SIG-M5 (cell line): ENCODE measurements at regions not wholly inside any gene's neighbourhood (a gene's known extent, or its start where the extent isn't known, plus 50 kb on each side); places are given as distances from the start of the nearest gene placed in this dataset.
"Not testable (repeated sequence)": the region's sequence is repeated elsewhere in the genome, so short reads cannot be mapped to it uniquely, and the experiment has no call there.

Experiments used
- DNase-seq: peaks from one replicate; lab custom pipeline; 2025; lab: John Stamatoyannopoulos, UW

GRCh38 chrX:139475432-139475831, 55.1 kb upstream of the F9 start:
- no peak for DNase-seq

- DNase-seq, result not testable (repeated sequence)
Observed at GRCh38 chrX:139461945-139462344, 68.6 kb upstream of the F9 start.

- no peak for DNase-seq
Observed at GRCh38 chrX:139454743-139455142, 75.8 kb upstream of the F9 start.

GRCh38 chrX:139448996-139449395, 81.5 kb upstream of the F9 start:
- DNase-seq, result no peak

- no peak for DNase-seq
Observed at GRCh38 chrX:139446832-139447231, 83.7 kb upstream of the F9 start.

GRCh38 chrX:139429913-139430312, 100.6 kb upstream of the F9 start:
- DNase-seq, result no peak

GRCh38 chrX:139423186-139423585, 107.4 kb upstream of the F9 start:
- no peak for DNase-seq

- not testable (repeated sequence) for DNase-seq
Observed at GRCh38 chrX:139398258-139398657, 132.3 kb upstream of the F9 start.

GRCh38 chrX:139388254-139388653, 142.3 kb upstream of the F9 start:
- DNase-seq, result no peak

GRCh38 chrX:139382529-139382928, 148.0 kb upstream of the F9 start:
- DNase-seq, result no peak

- DNase-seq, result not testable (repeated sequence)
Observed at GRCh38 chrX:139376547-139376946, 154.0 kb upstream of the F9 start.

- no peak for DNase-seq
Observed at GRCh38 chrX:139360356-139360755, 170.2 kb upstream of the F9 start.

- not testable (repeated sequence) for DNase-seq
Observed at GRCh38 chrX:139342594-139342991, 187.9 kb upstream of the F9 start.

- not testable (repeated sequence) for DNase-seq
Observed at GRCh38 chrX:139341855-139342593, 188.5 kb upstream of the F9 start.

GRCh38 chrX:139332441-139332840, 198.1 kb upstream of the F9 start:
- DNase-seq, result no peak

GRCh38 chrX:139327355-139327754, 203.2 kb upstream of the F9 start:
- no peak for DNase-seq

GRCh38 chrX:139324756-139325155, 205.8 kb upstream of the F9 start:
- no peak for DNase-seq

GRCh38 chrX:139320661-139321354, 209.7 kb upstream of the F9 start:
- not testable (repeated sequence) for DNase-seq

- not testable (repeated sequence) for DNase-seq
Observed at GRCh38 chrX:139306675-139307074, 223.9 kb upstream of the F9 start.

GRCh38 chrX:139304471-139304870, 226.1 kb upstream of the F9 start:
- DNase-seq, result no peak

GRCh38 chrX:139299309-139299708, 231.2 kb upstream of the F9 start:
- no peak for DNase-seq

GRCh38 chrX:139298437-139298836, 232.1 kb upstream of the F9 start:
- no peak for DNase-seq

- DNase-seq, result no peak
Observed at GRCh38 chrX:139297638-139298037, 232.9 kb upstream of the F9 start.

GRCh38 chrX:139293991-139294390, 236.5 kb upstream of the F9 start:
- no peak for DNase-seq
